Esophagus squamous epithelium (tissue), 5 donors: ENCODE measurements at regions not wholly inside any gene's neighbourhood (a gene's known extent, or its start where the extent isn't known, plus 50 kb on each side); places are given as distances from the start of the nearest gene placed in this dataset.
"Not testable (repeated sequence)": the region's sequence is repeated elsewhere in the genome, so short reads cannot be mapped to it uniquely, and the experiment has no call there.

ENCODE experiments used
- DNase-seq: peaks from one replicate; lab custom pipeline; 2025; lab: John Stamatoyannopoulos, UW
- H3K27ac ChIP-seq, 4 donors: fragments of 200-600 bp; sonication (generic); one replicate each; pipeline ENCODE4 v1.5.1; 2016 to 2019; ENCODE audit warnings: mild to moderate bottlenecking in 1 of 4
- H3K27me3 ChIP-seq, 4 donors: fragments of 200-600 bp; sonication (generic); 1 replicate in 3 of 4; 2 replicates in 1 of 4; pipeline versions ENCODE4 v1.5.1 to v1.6.0; 2017 to 2021; ENCODE audit warnings: antibody characterized with exemption in 1 of 4
- H3K36me3 ChIP-seq, 3 donors: fragments of 200-600 bp; sonication (generic); one replicate each; pipeline ENCODE4 v1.5.1; 2016 to 2019
- H3K4me1 ChIP-seq, 3 donors: fragments of 200-600 bp; sonication (generic); one replicate each; pipeline ENCODE4 v1.5.1; 2017 to 2019
- H3K4me3 ChIP-seq, 4 donors: fragments of 200-600 bp; sonication (generic); 1 replicate in 3 of 4; 2 replicates in 1 of 4; pipeline ENCODE4 v1.5.1; 2016 to 2019; ENCODE audit warnings: mild to moderate bottlenecking in 2 of 4, moderate library complexity in 1 of 4
- H3K9me3 ChIP-seq, 3 donors: fragments of 200-600 bp; sonication (generic); one replicate each; pipeline ENCODE4 v1.5.1; 2016 to 2019
- POLR2A ChIP-seq, 4 donors: fragments of 450-650 bp; IDR thresholded peaks; one replicate each; pipeline ENCODE4 v1.6.1; 2017; ENCODE audit warnings: antibody characterized with exemption in 4 of 4, mild to moderate bottlenecking in 4 of 4, moderate library complexity in 3 of 4
- WGBS, 2 donors: methylation state at CpG; one replicate each; pipeline ENCODE4 v1.1.5; 2018; 5-methylcytosine and 5-hydroxymethylcytosine counted together
- intact Hi-C: fragments of 100-400 bp; cut with DNase I; formaldehyde crosslinking; loops from one replicate; pipeline ENCODE4 v1.15.0; 2022
- TF ChIP-seq, protein P1 (sequence below), 6 experiments: fragments of 450-650 bp in 4 of 6; fragments of 200-600 bp in 2 of 6; sonication (generic) in 2 of 6; IDR thresholded peaks; one replicate each; pipeline ENCODE4 v1.5.1; 2016 to 2019; ENCODE audit warnings: antibody characterized with exemption in 6 of 6, mild to moderate bottlenecking in 4 of 6, moderate library complexity in 4 of 6
- donor health status: DM: yes; HTN: yes; CAD: no.

DNA sequence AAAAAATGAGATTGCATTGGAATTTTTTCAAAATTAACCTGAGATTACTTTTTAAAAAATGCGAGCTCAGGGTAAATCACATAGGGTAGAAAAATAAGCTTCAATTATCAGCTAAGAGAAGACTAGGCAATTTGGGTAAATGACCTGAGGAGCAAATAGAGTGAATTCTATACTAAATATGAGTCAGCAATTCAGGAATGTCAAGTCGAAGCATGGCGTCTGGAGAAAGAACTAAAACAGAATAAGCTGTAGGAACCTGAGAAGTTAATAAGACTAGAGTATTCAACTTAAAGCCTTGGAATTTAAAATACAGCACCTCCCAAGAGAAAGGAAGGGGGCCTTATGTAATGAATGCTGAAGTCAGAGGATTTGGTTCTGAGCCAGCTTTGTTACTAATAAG, 487.0 kb downstream of the SUCLG1 start:
- TF ChIP-seq, protein P1, sequence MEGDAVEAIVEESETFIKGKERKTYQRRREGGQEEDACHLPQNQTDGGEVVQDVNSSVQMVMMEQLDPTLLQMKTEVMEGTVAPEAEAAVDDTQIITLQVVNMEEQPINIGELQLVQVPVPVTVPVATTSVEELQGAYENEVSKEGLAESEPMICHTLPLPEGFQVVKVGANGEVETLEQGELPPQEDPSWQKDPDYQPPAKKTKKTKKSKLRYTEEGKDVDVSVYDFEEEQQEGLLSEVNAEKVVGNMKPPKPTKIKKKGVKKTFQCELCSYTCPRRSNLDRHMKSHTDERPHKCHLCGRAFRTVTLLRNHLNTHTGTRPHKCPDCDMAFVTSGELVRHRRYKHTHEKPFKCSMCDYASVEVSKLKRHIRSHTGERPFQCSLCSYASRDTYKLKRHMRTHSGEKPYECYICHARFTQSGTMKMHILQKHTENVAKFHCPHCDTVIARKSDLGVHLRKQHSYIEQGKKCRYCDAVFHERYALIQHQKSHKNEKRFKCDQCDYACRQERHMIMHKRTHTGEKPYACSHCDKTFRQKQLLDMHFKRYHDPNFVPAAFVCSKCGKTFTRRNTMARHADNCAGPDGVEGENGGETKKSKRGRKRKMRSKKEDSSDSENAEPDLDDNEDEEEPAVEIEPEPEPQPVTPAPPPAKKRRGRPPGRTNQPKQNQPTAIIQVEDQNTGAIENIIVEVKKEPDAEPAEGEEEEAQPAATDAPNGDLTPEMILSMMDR (IDR thresholded peaks at IDR 0.05) = no peak
- no peak for TF ChIP-seq POLR2A (IDR thresholded peaks at IDR 0.05)
- DNase-seq = no peak
- intact Hi-C loops = no loop called here
- WGBS, 2 donors = 47 to 53% methylated on average over 3 of the region's 3 CpGs
- H3K4me3 ChIP-seq = no peak overlapping the region
- H3K4me1 ChIP-seq = no peaks in the 10 kb centered on the region
- H3K9me3 ChIP-seq = no peaks in the 10 kb centered on the region
- H3K27me3 ChIP-seq = no peaks in the 10 kb centered on the region
- H3K27ac ChIP-seq = no peak overlapping the region
- no peaks in the 10 kb centered on the region for H3K36me3 ChIP-seq

- Histone ChIP-seq H3K27me3 (no peaks in the 10 kb centered on the region), H3K27ac (no peak overlapping the region), H3K4me1 (no peaks in the 10 kb centered on the region), H3K4me3 (no peak overlapping the region), H3K36me3 (no peaks in the 10 kb centered on the region), H3K9me3 (no peaks in the 10 kb centered on the region)
- intact Hi-C loops = no loop called here
- DNase-seq = no peak
- WGBS, 2 donors = 64 to 83% methylated on average over 2 of the region's 2 CpGs
- TF ChIP-seq, protein P1 (IDR thresholded peaks at IDR 0.05) = no peak
- TF ChIP-seq POLR2A (IDR thresholded peaks at IDR 0.05) = no peak
Measured at GRCh38 chr2:83971547-83971946, 487.5 kb downstream of the SUCLG1 start.

DNA sequence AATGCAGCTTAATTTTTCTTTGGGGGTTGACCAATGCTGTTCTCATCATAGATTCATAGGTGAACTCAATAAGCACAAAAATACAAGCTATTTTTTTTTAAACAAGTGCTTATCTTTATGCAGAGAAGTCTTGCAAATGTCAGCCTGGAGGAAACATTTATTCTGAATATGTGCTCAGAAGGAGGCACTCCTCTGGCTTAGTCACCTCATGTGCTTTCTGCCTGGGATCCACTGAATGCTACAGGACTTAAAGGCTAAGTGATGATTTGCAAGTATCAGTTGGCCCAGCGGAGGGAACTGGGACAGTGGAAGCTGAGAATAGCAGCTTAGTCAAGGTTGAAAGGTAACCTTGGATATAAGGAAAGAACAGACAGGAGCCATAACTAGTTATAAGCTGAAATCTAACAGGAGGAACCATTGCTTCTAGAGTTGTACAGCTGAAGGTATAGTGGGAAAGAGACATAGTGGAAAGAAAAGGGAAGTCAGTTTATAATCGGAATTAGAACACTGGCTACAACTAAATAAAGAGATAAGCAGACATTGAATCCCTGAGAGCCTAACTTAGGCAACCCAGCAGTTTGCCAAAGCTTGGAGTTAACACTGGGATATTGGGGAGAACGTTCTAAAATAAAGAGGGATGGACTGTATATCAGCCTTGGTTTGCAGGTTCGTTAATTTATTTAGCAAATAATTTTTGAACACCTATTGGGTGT, 488.7 kb downstream of the SUCLG1 start:
- no peak overlapping the region for H3K27ac ChIP-seq
- no peak for TF ChIP-seq POLR2A (IDR thresholded peaks at IDR 0.05)
- TF ChIP-seq, protein P1 (IDR thresholded peaks at IDR 0.05) = no peak
- H3K4me3 ChIP-seq = no peak overlapping the region
- no peaks in the 10 kb centered on the region for H3K36me3 ChIP-seq
- H3K4me1 ChIP-seq = no peaks in the 10 kb centered on the region
- DNase-seq = no peak
- intact Hi-C loops = no loop called here
- no peaks in the 10 kb centered on the region for H3K27me3 ChIP-seq
- no peaks in the 10 kb centered on the region for H3K9me3 ChIP-seq
- 73% methylated on average over 4 of the region's 4 CpGs for WGBS, 2 donors

DNA sequence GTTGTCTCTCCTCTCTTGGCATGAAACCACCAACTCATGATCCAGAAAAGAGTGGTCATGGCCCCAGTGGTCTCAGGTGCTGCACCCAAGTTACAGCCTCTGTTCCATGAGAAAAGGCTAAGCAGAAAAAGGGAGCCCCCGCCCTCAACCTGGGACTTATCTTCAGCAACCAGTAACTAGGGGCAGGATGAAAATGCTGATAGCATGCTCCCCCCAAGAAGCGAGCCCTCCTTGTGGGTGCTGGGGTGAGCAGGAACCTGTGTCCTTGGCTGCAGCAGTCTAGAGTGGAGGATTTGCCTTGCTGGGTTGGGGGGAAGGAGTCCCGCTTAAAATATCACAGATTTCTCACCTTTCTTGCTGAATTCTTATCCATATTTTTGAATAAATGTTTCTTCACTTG, 490.0 kb downstream of the SUCLG1 start:
- no peaks in the 10 kb centered on the region for H3K4me1 ChIP-seq
- DNase-seq = no peak
- H3K27ac ChIP-seq = no peak overlapping the region
- intact Hi-C loops = no loop called here
- H3K9me3 ChIP-seq = no peaks in the 10 kb centered on the region
- no peaks in the 10 kb centered on the region for H3K36me3 ChIP-seq
- TF ChIP-seq, protein P1 (IDR thresholded peaks at IDR 0.05) = no peak
- TF ChIP-seq POLR2A (IDR thresholded peaks at IDR 0.05) = no peak
- no peaks in the 10 kb centered on the region for H3K27me3 ChIP-seq
- 56 to 78% methylated on average over 2 of the region's 3 CpGs for WGBS, 2 donors
- H3K4me3 ChIP-seq = no peak overlapping the region

DNA sequence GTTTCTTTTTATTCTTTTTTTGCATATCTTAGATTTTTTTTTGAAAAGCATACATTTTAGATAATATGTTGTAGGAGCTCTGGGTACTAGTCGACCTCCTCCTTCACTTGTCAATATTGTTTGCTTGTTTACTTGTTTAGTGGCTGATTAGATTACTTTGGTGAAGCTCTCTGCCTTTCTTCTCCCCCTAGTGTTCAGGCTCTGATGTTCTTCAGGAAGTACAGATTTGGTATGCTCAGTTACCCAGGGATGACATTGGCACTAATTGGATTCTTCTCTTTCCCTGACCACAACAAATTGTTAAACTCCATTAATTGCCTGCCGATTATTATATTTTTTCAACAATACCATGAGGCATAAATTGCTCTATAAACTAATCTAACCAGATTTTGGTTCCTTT, 491.2 kb downstream of the SUCLG1 start:
- no peak for TF ChIP-seq POLR2A (IDR thresholded peaks at IDR 0.05)
- TF ChIP-seq, protein P1 (IDR thresholded peaks at IDR 0.05) = no peak
- Histone ChIP-seq H3K27ac (no peak overlapping the region), H3K4me1 (no peaks in the 10 kb centered on the region), H3K9me3 (no peaks in the 10 kb centered on the region), H3K27me3 (no peaks in the 10 kb centered on the region), H3K4me3 (no peak overlapping the region), H3K36me3 (no peaks in the 10 kb centered on the region)
- intact Hi-C loops = no loop called here
- DNase-seq = no peak
- WGBS, 2 donors = 43 to 47% methylated on average over 2 of the region's 2 CpGs

DNA sequence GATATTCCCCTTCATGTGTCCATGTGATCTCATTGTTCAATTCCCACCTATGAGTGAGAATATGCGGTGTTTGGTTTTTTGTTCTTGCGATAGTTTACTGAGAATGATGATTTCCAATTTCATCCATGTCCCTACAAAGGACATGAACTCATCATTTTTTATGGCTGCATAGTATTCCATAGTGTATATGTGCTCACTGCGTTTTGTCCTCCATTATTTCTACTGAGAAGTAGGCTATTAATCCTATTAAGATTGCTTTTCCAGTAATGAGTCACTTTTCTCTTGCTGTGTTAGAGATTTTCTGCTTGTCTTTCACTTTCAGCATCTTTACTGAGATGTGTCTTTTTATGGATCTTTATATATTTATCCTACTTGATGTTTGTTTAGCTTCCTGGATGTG, 492.1 kb downstream of the SUCLG1 start:
- intact Hi-C loops = not testable (repeated sequence)
- 82 to 94% methylated on average over 3 of the region's 3 CpGs for WGBS, 2 donors

More for the DNA sequence above, 492.1 kb downstream of the SUCLG1 start:
- H3K4me1 ChIP-seq, H3K4me3 ChIP-seq, H3K27ac ChIP-seq, H3K27me3 ChIP-seq, H3K9me3 ChIP-seq, H3K36me3 ChIP-seq, DNase-seq: not testable (repeated sequence)
